ENCODE measurements at regions not wholly inside any gene's neighbourhood (a gene's known extent, or its start where the extent isn't known, plus 50 kb on each side); places are given as distances from the start of the nearest gene placed in this dataset.
"Not testable (repeated sequence)": the region's sequence is repeated elsewhere in the genome, so short reads cannot be mapped to it uniquely, and the experiment has no call there.

DNA sequence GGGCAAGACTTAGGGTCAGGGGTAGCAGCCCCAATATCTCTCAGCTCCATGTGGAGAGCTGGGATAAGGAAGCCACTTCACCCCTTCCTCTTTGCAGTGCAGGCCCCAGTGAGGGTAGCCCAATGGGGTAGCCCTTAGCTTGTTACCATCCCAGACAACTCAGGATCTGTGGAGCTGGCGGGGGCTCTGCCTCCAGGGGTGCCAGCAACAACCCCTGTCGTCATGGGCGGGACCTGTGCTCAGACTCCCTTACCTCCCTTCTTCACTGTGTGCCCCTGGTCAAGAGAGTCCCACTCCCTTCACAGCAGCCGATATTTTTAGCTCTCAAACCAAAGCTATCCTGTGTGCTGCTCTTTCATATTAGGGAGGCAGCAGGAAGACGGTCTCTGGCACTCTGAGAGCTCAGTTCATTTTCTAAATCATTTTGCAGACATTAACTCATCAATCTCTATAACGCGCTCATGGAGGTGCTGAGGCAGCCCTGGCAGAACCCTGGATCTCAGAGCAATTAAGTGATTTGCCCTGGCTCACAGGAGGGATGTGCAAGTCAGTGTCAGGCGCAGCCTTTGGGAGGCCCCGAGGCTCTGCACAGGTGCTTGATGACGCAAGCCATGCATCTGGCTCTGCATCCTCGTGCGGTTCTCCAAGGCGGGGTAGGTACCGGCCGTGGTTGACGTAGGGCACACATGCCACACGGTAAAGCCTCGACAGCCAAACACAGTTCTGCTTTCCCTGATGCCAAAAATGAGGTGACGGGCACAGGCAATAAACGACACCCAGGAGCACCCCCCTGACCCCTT, 357.6 kb downstream of the SHANK2 start:
- DNase-seq (ENCODE audit: low read depth in 3 of 3): no peak

DNA sequence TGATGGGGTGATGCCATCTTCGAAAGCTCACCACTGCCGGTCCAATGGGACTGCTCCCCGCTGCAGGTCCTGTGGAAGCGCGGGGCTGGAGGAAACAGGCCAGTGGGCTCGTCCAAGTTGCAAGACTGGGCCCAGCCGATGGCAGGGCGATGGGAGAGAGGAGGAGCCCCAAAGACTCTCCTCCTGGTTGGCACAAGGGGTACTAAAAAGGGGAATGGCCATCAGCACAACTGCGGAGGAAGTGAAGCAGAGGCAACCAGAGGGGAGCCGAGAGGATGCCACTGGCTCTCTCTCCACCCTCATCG, 357.1 kb downstream of the SHANK2 start:
- DNase-seq (ENCODE audit: low read depth in 3 of 3): no peak

DNA sequence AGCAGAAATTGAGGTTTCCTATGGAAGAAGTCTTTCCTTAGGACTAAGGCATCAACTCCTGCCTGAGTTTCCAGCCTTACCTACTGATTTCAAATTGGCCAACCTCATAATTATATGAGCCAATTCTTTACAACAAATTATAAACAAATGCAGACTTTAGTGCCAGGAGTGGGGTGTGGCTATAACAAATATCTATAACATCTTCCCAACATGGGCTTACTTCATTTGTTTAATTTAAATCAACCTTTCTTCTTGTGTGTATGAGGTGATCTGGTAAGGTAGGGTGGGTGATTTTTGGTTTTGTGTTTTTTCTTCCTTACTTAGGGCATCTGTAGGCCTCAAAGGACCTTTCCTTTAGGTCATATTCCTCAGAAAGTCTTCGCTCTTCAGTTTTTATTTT, 354.9 kb downstream of the SHANK2 start:
- DNase-seq (ENCODE audit: low read depth in 3 of 3): no peak

DNA sequence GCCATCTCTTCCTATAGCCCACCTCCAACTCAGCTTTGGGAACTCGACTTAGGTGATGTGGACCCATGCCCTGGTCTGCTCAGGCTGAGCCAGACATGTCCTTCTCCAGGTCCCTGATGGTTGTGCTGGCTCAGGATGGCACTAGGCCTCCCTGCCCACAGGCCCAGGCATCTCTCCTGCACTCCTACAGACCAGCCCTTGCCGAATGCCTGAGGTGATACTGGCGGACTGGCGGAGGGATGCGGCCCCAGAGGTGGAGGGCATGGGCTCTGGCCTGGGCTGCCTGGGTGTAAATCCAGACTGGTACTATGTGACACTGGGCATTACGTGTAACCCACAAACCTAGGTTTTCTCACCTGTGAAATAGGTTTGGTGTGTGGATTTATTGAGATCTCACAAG, 352.8 kb downstream of the SHANK2 start:
- no peak for DNase-seq (ENCODE audit: low read depth in 3 of 3)

DNA sequence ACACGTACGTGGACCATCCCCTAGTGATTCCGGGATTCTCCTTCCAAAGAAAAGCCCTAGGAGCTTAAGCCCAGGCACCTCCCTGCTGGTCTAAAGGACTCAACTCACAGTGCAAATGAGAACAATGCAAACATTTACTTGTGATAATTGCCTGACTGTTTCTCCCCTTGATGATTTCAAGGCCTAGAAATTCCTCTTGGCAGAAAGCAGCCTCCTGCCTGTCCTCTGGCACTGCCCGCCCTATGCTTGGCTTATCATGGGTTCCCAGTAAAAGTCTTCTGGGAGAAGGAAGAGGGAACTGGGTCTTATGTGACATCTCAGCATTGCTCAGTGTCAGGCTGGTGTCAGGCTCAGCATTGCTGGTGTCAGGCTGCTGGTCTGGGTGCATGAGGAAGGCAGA, 351.8 kb downstream of the SHANK2 start:
- DNase-seq (ENCODE audit: low read depth in 3 of 3): no peak

DNA sequence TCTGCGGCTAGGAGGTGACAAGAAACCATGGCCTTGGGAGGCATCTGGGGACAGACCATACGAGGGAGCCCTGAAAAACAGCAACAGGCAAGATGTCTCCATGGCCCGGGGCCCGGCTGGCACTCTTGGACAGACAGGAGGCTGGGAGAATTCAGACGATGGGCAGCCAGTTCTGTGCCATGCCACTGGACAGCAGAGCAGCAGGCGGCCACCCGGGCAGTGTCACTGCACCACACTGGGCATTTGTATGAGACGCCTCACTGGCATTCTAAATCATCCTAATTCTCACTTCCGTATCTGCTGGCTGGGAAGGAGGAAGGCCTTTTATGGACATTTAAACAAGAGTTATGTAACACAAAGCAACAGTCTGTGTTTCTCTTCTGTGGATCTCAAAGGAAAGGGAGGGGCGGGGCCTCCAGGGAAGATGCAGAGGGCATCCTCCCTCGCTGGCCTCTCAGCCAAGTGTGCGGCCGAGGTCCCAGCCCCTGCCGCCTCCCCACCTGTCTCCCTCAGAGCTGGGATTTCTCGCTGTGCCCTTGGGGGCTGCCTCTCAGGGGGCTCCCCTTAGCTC, 350.3 kb downstream of the SHANK2 start:
- DNase-seq (ENCODE audit: low read depth in 3 of 3): no peak

DNA sequence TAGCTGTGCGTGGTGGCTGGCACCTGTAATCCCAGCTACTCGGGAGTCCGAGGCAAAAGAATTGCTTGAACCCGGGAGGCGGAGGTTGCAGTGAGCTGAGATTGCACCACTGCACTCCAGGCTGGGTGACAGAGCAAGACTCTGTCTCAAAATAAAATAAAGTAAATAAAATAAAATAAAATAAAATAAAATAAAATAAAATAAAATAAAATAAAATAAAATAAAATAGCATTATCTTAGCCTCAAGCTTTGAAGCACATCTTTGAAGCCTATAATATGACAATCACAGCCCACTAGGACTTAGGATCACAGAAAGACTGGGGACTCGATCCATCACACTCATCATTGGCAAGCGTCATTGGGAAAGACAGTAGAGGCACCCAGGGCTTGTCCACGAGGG, 349.1 kb downstream of the SHANK2 start:
- not testable (repeated sequence) for DNase-seq (ENCODE audit: low read depth in 3 of 3)

DNA sequence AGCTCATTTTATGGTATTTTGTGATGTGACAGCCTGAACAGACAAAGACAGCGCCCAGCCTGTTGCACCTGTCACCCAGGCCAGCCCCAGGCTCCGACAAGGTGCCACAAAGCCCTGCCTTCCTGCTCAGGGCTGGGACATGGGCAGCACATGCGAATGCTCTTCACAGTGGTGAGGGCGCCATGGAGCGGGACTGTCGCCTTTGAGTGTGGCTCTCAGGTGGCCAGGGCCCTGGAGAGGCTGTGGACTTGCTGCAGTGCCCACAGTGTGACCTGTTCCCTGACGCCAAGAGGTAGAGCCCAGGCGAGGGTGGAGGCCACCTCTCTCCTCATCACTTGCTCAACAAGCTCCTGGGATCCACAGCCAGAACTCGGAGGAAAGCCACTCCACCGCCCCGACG, 346.3 kb downstream of the SHANK2 start:
- no peak for DNase-seq (ENCODE audit: low read depth in 3 of 3)

DNA sequence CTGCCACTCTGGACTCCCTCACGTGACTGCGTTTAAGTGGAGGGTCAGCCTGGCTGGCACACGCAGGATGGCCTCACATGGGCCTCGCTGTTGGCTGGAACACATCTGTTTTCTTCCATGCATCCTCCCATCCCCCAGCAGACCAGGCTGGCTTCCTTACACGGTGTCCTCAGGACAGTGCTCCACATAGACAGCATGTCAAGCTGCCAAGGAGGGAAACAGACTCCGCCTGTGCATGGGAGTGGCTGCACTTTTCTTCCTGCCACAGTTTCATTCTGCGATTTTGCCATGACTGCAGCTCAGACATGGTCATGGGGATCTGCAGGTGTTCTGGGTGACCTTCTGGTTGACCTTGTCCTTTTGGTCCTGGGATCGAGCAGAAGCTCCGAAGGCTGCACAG, 344.2 kb downstream of the SHANK2 start:
- DNase-seq (ENCODE audit: low read depth in 3 of 3): no peak

DNA sequence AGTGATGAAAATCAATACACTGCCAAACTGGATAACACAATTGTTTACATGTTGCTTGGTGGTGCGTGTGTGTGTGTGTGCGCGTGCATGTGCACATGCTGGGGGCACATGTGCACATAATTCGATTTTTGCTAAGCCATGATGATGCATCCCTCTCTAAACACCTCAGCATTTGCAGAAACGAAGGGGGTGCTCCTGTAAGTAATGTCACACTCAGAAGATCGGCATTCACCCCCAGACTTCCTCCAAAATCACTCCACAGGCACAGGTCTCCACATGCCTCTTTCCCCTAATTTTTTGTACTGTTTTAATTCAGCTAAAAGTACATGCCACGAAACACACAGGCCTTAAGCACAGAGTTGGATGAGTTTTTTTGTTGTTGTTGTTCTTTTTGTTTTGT, 341.5 kb downstream of the SHANK2 start:
- DNase-seq (ENCODE audit: low read depth in 3 of 3): no peak

DNA sequence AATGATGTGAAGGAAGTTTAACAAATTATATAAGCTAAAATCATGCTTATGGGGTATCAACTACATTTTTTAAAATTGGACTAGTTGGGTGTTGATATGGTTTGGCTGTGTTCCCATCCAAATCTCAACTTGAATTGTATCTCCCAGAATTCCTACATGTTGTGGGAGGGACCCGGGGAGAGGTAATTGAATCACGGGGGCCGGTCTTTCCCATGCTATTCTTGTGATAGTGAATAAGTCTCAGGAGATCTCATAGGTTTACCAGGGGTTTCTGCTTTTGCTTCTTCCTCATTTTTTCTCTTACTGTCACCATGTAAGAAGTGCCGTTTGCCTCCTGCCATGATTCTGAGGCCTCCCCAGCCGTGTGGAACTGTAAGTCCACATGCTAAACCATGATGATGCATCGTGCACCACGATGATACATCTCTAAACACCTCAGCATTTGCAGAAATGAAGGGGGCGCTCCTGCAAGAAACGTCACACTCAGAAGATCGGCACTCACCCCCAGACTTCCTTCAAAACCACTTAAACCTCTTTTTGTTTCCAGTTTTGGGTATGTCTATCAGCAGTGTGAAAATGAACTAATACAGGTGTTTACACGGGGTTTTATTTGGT, 340.0 kb downstream of the SHANK2 start:
- DNase-seq (ENCODE audit: low read depth in 3 of 3): no peak

DNA sequence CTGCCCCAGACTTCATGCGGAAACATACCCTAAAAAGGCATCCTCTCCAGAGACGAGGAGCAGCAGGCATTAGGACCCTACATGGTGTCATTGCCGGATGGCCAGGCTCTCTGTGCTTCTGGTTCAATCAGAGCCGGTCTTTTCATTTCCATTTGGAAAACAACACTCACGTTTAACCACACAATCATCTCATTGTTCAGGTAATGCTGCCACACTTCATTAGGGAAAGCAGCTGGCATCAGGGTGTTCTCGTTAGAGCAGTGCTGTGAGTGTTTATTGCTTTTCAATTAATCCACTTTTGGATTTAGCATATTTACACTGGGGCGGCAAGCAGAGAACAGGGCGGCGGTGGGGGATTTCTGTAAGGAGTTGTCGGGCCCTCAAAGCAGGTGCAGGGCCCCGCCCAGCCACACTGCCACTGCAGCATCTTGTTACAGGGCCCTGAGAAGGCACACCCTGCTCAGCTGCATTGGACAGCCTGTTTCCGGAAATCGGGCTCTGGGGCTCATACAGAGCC, 338.6 kb downstream of the SHANK2 start:
- DNase-seq (ENCODE audit: low read depth in 3 of 3): no peak

DNA sequence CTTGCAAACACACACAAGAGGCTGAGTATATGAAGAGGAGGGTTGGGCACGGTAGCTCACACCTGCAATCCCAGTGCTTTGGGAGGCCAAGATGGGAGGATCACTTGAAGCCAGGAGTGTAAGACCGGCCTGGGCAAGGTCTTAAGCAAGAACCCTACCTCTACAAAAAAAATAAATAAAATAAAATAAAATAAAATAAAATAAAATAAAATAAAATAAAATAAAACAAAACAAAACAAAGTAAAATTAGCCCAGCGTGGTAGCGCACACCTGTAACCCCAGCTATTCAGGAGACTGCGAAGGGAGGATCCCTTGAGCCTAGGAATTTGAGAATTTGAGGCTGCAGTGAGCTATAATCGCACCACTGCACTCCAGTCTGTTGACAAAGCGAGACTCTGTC, 337.9 kb downstream of the SHANK2 start:
- DNase-seq (ENCODE audit: low read depth in 3 of 3): no peak

DNA sequence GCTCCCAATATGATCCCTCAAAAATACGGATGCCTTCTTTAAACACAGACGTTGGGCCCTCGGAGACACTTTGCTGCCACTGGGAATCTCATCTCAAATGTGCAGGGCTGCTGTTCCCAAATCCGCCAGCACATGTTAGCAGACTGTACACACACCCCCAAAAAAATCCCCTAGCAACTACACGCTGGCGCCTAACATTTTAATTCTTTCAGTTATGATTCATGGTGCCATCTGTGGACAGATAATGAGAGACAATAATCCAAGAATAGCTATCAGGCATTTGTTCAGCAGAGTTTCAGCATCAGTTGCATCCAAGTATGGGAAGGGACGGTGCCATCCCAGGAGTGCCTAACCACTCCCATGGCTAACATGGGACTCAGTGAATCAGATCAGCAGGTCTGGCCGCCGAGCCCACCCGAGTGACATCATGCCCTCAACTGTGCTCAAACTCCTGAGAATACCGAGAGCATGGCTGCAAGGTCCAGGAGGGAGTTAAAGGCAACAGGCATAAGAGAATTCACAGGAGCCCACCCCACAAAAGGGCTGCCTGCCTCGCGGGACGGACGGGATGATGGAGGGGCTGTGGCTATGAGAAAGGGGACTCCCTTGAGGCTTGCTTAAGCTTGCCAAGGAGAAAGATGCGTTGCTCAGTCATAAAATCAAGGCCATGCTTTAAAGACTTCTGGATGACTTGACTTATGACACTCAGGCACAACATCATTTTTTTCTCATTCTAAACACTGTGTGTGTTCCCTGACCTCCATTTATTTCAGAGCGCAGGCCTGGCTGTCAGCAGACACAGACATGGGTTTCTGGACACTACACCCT, 337.0 kb downstream of the SHANK2 start:
- no peak for DNase-seq (ENCODE audit: low read depth in 3 of 3)

DNA sequence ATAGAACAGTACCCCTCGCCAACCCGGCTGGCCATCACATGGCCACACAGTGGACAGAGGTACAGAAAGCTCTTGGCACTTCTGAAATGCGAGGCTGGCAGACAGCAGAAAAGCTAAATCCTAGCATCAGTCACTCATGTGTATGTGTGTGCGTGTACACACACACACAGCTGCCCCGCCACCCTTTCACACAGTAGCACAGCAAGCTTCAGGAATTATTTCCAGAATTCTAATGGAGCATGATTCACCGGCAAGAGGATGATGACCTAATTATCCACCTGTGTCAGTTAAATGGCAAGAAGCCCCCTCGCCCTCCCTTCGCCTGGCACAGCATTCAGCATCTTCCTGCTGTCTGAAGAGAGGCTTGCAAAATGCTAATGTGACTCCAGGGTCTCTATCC, 336.0 kb downstream of the SHANK2 start:
- no peak for DNase-seq (ENCODE audit: low read depth in 3 of 3)

DNA sequence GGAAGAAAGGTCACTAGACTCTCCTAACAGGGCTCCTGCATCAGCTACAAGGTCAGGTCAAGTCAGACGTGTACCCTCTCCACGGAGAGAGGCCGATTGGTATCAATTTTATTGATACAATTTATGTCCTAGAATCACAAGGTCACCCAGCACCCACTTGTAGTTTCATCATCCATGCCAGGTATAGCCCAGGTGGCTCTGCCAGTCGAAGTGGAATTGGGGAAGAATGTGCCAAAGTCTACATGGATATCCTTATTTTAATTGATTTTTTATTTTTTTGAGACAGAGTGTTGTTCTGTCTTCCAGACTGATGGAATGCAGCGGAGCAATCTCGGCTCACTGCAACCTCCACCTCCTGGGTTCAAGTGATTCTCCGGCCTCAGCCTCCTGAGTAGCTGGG, 334.1 kb downstream of the SHANK2 start:
- DNase-seq (ENCODE audit: low read depth in 3 of 3): no peak

DNA sequence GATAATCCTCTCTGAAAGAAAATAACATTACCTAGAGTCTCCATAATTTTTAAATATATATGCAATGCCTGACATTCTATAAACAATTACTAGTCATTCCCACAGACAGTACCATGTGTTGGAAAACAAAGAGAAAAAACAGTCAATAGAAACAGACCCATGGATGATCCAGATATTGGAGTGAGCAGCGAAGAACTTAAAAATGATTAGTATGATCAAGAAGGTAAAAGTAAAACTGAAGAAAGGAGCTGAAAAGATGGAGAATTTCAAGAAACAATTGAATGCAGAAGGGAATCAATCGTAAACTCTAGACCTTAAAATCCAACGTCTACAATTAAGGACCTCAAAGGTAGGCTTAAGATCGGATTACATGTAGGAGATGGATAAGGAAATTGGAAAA, 330.6 kb downstream of the SHANK2 start:
- DNase-seq (ENCODE audit: low read depth in 3 of 3): no peak

DNA sequence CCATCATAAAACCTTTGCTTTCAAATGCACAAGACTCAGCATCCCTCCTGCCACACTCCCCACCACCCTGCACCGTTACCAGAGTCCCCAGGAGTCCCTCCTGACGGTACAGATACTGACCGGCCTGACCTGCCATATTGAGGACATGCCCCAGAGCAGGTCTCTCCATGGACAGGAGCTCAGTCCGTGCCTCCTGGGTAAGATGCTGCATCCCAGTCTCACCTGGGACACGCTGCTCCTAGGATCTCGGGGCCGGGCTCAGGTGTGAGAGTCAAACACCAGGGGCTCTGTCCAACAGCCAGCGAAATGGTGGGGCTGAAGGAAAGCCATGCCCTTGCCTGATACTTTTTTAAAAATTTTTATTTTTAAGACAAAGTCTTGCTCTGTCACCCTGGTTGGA, 328.3 kb downstream of the SHANK2 start:
- no peak for DNase-seq (ENCODE audit: low read depth in 3 of 3)

DNA sequence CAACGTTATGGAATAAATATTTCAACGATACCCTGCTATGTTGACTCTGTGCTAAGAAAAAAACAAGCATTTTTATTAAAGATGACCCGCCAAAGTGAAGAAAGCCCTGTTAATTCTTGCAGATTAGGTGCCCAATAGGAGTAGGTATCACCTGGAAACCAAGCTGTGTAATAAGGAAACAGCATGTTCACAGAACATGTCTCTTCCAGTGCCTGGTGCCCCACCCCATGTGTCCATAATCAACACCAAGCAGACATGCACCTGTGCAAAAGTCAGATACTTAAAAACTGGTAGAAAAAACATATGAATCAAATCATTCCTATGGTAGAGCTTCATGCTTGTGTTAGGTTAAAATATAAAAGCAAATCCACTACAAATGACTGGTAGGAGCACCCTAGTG, 327.1 kb downstream of the SHANK2 start:
- DNase-seq (ENCODE audit: low read depth in 3 of 3): no peak

DNA sequence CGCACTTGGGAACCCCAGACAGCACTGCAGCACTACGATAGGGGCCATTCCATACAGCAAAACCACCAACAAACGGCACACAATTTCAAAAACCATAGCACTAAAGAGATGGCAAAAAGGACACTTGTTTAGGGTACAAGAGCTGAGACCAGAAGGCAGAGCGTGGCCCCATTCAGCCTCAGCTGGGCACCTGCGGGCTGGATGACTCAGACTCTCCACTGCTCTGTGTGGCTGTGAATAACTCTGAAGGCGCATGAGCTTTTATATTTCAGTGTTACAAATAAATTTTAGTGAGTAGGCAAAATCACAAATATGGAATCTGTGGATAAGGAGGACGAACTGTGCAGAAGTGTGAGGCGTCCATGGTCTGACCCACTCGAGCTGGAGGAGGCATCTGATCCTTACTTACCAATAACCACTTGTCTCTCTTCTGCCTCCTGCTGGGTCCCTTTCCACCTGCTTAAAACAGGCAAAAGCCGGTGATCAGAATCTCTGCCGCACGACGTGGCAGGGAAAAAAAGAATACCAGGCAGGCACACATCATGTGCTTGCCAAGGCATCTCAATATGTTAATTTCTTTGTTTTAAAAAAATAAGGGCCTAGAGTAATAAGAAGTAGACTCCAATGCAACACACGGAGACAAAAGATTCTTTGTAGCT, 325.7 kb downstream of the SHANK2 start:
- DNase-seq (ENCODE audit: low read depth in 3 of 3): no peak

DNA sequence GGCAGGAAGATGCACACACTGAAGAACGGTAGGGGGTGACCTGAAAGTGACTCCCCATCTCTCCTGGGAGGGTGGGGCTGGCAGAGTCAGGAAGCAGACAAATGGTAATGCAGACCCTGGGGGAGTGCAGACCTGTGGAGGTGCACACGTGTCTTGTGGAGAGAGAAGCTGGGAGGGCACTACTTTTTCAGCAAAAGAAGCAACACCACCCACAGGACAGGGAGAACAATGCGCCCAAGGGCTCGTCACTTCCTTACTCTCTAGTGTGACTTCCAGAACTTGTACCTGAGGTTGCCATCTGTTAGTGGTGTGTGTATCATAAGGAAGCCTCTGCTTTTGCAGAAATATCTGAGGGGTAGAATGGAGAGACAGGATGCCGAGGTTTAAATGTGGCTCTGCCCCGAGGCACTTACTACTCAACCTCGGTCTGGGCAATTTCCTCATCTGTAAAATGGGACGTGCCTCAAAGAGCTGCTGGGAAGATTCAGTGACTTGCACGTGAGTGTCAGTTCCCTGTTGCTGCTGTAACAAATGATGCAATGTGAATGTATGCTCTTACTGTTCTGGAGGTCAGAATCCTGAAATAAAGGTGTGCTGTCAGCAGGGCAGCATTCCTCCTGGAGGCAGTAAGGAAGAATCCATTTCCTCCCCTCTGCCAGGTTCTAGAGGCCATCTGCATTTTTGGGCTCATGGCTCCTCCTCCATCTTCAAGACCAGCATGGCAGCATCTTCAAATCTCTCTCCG, 323.4 kb downstream of the SHANK2 start:
- no peak for DNase-seq (ENCODE audit: low read depth in 3 of 3)
